ENCODE measurements at regions not wholly inside any gene's neighbourhood (a gene's known extent, or its start where the extent isn't known, plus 50 kb on each side); places are given as distances from the start of the nearest gene placed in this dataset.

DNA sequence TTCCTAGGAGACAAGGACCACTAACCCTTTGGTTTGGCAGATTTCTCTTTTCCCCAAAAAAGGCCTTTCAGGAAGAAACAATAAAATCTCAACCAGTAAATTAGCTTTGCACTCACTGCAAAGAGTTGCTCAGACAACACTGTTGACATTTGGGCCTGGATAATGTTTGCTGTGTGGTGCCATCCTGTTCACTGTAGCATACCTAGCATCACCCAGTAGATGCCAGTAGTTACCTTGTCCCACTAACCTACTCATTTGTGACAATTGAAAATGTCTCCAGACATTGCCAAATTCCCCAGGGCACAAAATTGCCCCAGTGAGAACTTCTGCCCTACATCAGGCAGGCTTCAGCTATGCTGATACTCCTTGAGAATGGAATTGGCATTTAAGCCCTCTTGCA, 177.0 kb upstream of the ERCC4 start:
- DNase-seq (no peak), ATAC-seq (no peak)
- intact Hi-C loops (cut with DNase I, micrococcal nuclease): no loop called here

DNA sequence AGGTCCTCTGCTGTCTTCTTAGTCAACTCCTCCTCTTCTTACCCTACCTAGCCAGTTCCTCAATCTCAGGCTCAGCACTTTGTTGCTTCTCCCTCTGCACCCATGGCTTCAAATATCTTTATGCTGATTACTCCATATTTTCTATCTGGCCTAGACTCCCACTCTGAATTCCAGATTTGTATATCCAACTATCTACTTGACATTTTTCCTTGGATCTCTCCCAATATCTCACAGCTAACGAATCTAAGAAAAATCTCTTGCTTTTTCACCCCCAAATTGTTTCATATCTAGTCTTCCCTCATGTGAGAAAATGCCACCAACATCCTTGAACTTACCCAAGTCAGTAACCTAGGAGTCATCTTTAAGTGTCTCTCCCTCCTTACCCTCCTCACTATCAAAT, 176.4 kb upstream of the ERCC4 start:
- intact Hi-C loops (cut with DNase I, micrococcal nuclease): no loop called here
- DNase-seq: no peak
- no peak for ATAC-seq

DNA sequence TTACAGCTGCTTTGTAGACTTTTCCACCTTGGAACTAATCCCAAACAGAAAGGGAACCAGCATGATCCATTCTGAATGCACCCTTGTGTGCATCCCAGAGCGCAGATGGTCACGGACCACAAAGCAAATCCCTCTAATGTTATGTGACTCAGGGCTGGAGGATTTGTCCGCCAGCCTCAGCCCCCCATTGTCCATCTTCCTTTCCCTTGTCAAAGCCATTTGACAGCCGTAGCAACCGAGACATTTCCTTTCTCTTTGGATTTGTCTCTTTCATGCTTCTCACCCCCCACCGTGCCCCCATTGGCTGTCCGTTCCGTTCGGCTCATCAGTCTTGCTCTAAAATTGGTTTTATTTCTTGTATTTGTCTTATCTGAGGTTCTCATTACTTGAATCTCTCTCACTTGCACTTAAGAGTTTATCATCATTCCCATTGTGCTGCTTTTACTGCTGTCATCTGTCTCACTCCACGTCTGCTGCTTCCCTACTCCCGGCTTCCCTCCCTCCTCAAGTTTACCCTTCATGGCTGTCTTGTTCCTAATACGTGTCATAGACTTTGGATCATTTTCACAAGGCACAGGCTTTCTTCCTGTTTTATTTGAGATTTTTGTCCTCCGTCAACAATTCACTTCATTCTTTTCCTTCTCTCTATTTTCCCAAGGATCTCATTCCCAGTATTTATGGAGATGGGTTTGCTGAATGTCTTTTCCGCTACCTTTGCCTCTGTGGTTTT, 163.4 kb upstream of the ERCC4 start:
- intact Hi-C loops (cut with DNase I, micrococcal nuclease): no loop called here
- ATAC-seq (no peak), DNase-seq (no peak)

DNA sequence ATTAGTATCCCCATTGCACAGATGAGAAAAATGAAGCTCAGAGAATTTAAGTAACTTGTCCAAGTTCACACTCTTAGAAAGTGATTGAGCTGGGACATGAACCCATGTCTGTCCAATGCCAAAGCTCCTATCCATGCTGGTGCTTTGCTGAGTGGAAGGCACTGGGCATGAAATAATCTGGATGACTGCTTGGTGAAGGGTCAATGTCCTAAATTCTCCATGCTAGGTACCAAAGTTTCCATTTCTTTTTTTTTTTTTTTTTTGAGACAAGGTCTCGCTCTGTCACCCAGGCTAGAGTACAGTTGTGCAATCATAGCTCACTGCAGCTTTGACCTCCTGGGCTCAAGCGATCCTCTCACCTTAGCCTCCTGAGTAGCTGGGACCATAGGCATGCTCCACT, 153.6 kb upstream of the ERCC4 start:
- DNase-seq (no peak), ATAC-seq (no peak)
- intact Hi-C loops (cut with DNase I, micrococcal nuclease): no loop called here

DNA sequence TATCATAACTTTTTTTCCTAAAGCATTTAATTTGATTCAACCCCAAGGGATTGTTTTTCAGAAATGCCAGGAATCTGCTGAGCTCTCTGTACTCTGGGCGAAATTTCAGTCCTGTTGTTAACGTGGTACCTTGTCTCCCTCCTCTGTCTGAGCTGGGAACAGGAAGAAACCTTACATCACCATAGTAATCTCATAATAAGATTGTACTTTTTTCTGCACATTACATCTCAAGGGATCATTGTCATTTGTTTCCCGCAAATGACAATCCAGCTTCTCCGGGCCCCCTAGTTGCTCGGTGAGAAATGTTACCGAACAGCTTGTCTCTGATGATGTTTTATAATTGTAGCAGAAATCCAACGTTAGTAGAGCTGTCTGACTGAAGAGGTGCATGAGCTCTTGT, 152.7 kb upstream of the ERCC4 start:
- ATAC-seq (no peak), DNase-seq (no peak)

DNA sequence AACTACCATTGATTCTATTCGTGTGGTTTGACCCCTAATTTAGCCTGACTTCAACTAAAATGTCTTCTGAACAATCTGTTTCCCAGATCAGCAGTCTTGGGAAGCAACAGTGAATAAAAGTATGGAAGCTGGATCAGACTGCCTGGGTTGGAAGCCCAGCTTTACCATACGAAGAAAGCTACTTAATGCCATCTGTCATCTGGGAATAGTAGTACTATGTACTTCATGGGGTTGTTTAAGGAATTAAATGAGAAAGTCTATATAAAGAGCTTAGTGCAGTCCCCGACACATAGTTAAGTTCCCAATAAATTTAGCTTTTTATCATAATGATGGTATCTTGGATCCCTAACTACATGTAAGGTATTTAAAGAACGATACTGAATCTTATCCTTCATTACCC, 151.5 kb upstream of the ERCC4 start:
- ATAC-seq (no peak), DNase-seq (no peak)
- intact Hi-C loops (cut with DNase I, micrococcal nuclease): no loop called here

More for the DNA sequence above, 152.7 kb upstream of the ERCC4 start:
- intact Hi-C loops (cut with DNase I, micrococcal nuclease): no loop called here

DNA sequence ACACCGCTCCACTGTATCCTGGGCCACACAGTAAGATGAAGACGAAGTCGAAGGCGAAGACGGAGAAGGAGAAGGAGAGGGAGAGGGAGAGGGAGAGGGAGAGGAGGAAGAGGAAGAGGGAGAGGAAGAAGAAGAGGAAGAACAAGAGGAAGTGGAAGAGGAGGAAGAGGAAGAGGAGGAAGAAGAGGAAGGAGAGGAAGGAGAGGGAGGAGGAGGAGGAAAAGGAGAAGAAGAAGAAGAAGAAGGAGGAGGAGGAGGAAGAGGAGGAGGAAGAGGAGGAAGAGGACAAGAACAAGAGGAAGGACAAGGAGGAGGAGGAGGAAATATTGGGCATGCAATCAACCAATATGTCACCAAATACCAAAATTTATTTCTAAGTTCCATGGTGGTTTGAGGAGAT, 149.5 kb upstream of the ERCC4 start:
- DNase-seq (no peak), ATAC-seq (no peak)
- intact Hi-C loops (cut with DNase I, micrococcal nuclease): no loop called here

DNA sequence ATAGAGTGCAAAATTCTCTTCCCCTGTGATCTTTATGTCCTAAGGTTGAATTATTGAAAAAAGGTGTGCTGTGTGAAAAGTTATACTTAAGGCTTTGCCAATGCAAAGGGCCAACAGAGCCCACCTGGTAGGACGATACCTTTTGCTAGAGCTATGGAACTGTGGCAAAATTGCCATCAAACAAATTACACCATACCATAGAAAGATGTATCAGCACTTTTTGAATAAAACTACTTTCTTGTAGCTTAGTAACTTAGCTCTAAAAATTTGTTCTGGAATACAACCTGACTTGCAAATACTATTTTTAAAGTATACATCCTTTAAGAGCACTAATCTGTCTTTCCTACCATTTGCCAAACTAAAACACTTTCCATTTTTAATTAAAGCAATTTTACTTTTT, 147.2 kb upstream of the ERCC4 start:
- intact Hi-C loops (cut with DNase I, micrococcal nuclease): no loop called here
- no peak for DNase-seq
- ATAC-seq: no peak

DNA sequence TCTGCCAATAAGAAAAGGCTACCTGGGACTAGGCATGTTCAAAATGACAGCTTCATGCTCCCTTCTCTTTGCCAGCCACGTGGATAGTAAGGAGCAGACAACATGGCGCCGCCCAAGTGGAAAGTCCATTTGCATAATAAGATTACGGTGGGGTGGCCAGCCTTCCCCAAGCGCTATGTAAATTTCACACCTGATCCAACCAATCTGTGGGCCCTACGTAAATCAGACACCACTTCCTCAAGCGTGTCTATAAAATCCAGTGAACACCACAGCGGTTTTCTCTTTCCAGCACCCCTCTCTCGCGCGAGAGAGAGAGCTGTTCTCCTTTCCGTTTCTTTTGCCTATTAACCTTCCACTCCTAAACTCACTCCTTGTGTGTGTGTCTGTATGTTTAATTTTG, 140.3 kb upstream of the ERCC4 start:
- ATAC-seq: no peak
- intact Hi-C loops (cut with DNase I, micrococcal nuclease): no loop called here

DNA sequence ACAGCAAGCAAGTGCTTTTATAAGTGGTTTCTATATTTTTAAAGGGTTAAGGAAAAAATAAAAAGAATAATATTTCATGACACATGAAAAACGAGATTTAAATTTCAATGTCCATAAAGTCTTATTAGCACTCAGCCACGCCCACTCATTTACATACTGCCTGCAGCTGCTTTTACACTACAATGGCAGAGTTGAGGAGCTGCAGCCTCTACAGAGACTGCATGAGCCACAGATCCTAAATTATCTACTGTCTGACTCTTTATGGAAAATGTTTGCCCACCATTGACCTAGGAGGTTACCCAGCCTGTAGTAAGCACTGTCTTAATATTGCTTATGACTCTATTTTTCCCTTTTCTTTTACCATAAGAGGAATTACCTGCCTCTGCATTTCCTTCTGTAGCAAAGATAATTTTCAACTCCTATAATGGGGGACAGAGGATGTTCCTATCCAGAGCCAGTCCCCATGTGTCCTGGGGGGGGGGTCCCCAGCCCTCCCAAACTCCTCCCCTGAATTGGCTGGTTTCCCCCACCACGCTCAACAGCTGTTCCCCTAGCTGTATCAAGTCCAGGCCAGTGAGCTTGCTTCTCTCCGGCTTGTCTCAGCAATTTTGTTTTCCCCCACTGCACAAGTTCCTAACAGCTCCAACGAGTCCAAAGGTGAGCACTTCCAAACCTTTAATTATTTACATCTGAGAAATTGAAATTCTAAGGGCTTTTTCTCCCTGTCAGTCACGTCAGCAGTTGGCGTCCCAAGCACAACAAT, 139.4 kb upstream of the ERCC4 start:
- intact Hi-C loops (cut with DNase I, micrococcal nuclease): no loop called here

More for the DNA sequence above, 140.3 kb upstream of the ERCC4 start:
- no peak for DNase-seq

DNA sequence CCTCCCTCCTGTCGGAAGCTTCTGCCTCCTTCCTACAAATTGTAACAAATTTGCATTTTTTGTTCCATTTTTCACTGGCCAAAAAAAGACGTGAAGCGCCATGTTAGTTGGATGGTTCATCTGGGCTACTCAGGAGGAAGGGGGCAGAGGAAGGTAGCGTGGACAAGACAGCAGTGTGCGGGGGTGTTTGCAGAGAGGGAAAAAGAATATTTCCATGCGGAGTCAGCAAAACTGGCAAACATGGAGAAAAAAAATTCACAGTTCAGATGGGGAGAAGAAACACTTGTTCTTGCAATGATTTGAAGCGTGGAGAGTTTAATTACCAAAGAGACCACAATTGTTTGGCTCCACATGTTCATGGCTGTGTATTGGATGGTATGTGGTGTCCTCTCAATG, 138.8 kb upstream of the ERCC4 start:
- no peak for DNase-seq
- intact Hi-C loops (cut with DNase I, micrococcal nuclease): no loop called here
- no peak for ATAC-seq

More for the DNA sequence above, 139.4 kb upstream of the ERCC4 start:
- ATAC-seq (no peak), DNase-seq (no peak)

DNA sequence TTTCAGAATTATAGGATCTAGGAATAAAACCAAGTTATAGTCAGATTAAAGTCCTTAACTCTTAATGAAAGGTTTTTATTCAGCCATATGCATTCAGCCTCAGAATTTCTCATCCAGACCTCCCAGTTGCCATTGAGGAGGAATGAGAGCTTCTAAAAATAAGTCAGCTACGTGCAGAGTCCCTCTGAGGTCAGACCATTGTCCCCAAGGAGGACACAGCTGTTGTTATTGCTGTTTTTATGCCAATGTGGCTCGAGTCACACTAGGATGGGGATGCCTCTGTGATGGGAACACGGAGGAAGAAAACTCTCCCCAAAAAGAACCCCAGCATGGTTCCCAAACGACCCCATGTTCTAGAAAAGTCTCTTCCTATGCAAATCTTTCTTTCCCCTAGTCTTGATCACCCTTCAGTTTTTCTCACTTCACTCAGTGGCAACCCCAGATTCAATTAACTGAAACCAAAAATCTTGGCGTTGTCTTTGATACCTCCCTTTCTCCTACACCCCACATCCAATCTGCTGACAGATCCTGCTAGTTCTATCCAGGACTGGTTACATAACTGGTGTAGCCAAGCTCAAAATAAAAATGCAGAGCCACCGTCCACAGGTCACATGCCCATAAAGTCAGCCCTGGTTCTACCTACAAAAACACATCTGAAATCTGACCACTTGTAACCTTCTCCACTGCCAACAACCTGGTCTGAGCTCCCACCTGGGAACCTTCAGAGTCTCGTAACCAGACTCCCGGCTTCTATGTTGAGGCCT, 138.2 kb upstream of the ERCC4 start:
- intact Hi-C loops (cut with DNase I, micrococcal nuclease): no loop called here
- DNase-seq (no peak), ATAC-seq (no peak)

DNA sequence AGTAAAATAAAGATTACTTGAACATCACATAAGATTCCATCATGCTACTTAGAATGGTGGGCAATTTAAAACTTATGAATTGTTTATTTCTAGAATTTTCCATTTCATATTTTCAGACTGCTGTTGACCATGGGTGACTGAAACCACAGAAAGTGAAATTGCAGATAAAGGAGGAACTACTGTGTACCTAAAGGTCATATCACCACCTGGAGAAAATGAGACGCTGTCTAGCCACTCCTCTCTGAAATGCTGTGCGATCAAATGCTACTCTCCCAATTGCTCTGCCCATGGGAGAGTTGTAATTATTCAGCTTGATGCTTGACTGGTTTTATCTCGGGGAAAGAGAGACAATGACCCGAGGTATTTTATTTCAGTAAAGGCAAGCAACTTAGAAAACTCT, 128.9 kb upstream of the ERCC4 start:
- DNase-seq (no peak), ATAC-seq (no peak)
- intact Hi-C loops (cut with DNase I, micrococcal nuclease): no loop called here

DNA sequence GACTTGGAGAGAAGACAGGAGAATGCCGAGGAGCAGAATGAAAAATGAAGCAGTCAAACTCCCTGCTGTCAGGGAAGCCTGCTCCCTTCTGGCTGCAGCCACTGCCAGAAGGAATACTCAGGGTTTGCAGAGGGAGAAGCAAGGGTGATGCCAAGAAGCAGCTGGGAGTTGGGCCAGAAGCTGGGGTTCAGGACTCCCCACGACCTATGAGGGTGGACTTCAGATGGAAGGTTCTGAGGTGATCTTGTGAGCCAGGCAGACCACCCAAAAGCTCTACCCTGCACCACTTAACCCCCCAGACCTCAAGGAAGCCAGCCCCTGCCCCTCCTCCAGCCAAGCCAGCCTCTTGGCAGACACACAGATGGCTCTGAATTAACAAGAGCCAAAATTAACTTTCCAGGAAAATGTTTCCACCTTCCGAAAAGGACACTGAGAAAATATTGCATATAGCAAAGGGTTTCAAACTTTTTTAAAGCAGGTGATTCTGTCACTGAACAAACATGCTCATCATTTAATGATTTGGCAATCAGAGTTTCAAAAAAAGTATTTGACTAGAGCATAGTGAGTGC, 126.0 kb upstream of the ERCC4 start:
- ATAC-seq: no peak
- DNase-seq: no peak
- intact Hi-C loops (cut with DNase I, micrococcal nuclease): no loop called here

DNA sequence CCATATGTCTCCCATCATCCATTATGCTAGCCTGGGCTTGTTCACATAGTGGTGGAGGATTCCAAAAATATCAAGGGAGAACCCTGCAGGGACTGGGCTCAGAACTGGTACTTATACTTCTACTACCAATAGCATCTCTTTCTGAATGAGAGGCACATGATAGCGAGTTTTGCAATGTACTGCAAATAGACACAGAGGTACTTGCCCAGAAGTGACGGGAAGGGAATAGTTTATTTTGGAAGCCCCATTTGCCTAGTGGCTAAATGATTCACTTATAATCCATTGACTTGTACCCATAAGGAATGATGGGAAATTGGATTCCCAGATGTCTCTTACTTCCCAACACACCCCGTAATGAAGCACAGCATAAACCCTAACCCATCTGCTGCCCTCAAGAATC, 124.8 kb upstream of the ERCC4 start:
- no peak for ATAC-seq
- intact Hi-C loops (cut with DNase I, micrococcal nuclease): no loop called here

DNA sequence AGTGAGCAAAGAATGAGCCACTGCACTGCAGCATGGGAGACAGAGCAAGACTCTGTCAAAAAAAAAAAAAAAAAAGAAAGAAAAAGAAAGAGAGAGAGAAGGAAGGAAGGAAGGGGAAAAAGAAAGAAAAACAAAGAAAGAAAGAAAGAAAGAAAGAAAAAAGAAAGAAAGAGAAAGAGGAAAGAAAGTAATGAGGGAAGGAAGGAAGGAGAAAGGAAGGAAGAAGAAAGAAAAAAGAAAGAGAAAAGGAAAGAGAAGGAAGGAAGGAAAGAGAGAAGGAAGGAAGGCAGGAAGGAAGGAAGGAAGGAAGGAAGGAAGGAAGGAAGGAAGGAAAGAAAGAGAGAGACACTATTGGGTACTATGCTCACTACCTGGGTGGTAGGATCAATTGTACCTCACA, 122.2 kb upstream of the ERCC4 start:
- no peak for DNase-seq
- no peak for ATAC-seq
- intact Hi-C loops (cut with DNase I, micrococcal nuclease): no loop called here

More for the DNA sequence above, 124.8 kb upstream of the ERCC4 start:
- no peak for DNase-seq

DNA sequence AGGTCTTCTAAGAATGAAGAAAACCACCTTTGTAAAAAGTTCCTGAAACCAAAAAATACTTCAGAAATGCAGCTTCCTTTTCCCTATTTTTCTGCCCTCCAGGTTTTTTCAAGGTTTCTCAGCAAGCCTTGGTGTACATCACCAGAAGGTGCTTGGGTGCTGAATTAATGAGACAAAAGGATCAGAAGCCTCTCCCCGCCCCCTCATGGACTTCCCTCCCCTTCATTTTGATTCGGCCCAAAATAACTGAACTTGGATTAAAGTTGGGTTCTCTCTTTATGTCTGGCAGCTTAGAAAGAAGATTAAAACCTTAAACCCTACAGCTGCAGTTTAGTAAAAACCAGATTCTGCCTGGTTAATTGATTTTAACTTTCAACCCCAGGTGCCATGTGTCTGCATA, 121.7 kb upstream of the ERCC4 start:
- no peak for ATAC-seq
- no peak for DNase-seq
- intact Hi-C loops (cut with DNase I, micrococcal nuclease): no loop called here

DNA sequence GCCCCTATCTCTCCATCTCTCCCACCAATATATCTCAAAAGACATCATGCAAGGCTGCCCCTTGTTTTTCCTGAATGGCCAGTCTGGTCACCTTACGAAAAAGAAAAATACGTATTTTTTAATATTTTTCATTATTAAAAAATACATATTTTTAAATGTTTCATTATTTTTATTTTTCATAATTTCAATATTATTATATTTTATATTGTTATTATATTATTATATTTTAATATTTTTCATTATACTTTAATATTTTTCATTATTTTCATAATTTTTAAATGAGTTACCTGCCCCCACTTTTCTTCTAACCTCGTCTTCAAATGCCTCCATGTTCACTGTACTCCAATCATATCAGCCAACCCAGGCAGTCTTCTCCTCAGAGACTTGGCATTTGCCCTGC, 116.0 kb upstream of the ERCC4 start:
- no peak for ATAC-seq
- intact Hi-C loops (cut with DNase I, micrococcal nuclease): no loop called here

DNA sequence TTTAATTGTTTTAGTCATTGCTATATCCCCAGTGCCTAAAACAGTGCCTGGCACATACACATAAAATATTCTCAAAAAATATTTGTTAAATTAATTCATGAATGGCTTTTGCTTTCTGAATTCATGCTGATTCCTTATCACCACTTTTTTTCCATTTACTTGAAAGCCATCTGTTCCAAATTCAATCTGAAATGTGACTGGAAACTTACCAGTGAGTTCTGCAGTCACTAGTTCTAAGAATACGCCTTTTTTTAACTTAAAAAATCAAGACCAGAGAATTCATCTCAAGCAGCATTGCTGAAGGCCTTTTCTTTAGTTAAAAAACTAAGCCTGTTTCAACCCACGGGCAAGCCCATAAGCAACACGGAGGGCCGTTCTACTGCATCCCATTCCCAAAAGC, 114.0 kb upstream of the ERCC4 start:
- intact Hi-C loops (cut with DNase I, micrococcal nuclease): no loop called here
- DNase-seq: no peak
- no peak for ATAC-seq

More for the DNA sequence above, 116.0 kb upstream of the ERCC4 start:
- no peak for DNase-seq

DNA sequence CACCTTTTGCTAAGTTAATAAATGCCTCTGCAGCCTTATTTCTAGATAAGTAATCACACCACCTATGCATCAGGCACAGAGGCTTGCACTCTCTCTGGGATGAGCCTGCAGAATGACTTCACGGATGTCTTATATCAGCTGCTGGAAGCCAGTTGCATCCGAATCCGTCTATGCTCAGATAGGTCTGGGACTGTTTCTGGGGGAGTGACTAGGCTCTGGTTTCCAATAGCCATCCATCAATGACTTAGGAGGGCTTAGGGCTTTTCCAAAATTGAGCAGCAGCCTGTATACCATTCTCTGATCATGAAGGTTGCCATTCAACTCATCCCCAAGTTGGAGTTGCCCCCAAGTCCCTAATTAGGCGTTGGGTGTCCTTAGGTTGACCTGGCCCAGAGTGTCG, 113.3 kb upstream of the ERCC4 start:
- ATAC-seq: no peak
- intact Hi-C loops (cut with DNase I, micrococcal nuclease): no loop called here
- DNase-seq: no peak
